Transverse colon (tissue), 4 donors: ENCODE measurements at regions not wholly inside any gene's neighbourhood (a gene's known extent, or its start where the extent isn't known, plus 50 kb on each side); places are given as distances from the start of the nearest gene placed in this dataset.

ENCODE experiments used
- CTCF ChIP-seq, 5 experiments: fragments of 200-600 bp in 3 of 5; fragments of 450-650 bp in 2 of 5; sonication (generic) in 3 of 5; IDR thresholded peaks; 1 replicate in 2 of 5; 2 replicates in 3 of 5; pipeline ENCODE4 v1.5.1; 2016 to 2017; ENCODE audit warnings: antibody characterized with exemption in 5 of 5, inconsistent platforms in 3 of 5, mild to moderate bottlenecking in 2 of 5, moderate library complexity in 1 of 5
- POLR2AphosphoS5 ChIP-seq, 3 donors: sonication (generic); formaldehyde crosslinking; IDR thresholded peaks; one replicate each; pipeline ENCODE4 v1.6.1; 2016; ENCODE audit warnings: antibody characterized with exemption in 3 of 3

- TF ChIP-seq POLR2AphosphoS5 (IDR thresholded peaks at IDR 0.05) (no peak), CTCF (IDR thresholded peaks at IDR 0.05) (no peak)
These were observed 178.6 kb downstream of the BACH1 start for GRCh38 chr21:29477347-29477746.
